VCaP (cell line): ENCODE measurements at regions not wholly inside any gene's neighbourhood (a gene's known extent, or its start where the extent isn't known, plus 50 kb on each side); places are given as distances from the start of the nearest gene placed in this dataset.

Source experiments
- H3K27ac ChIP-seq: fragments of 450-650 bp; 2 replicates; pipeline ENCODE4 v1.5.1; 2017
- TF ChIP-seq, protein P1 (sequence below): fragments of 450-650 bp; conservative IDR thresholded peaks from 2 replicates; pipeline ENCODE4 v1.5.1; 2017; ENCODE audit warnings: mild to moderate bottlenecking, moderate library complexity

DNA sequence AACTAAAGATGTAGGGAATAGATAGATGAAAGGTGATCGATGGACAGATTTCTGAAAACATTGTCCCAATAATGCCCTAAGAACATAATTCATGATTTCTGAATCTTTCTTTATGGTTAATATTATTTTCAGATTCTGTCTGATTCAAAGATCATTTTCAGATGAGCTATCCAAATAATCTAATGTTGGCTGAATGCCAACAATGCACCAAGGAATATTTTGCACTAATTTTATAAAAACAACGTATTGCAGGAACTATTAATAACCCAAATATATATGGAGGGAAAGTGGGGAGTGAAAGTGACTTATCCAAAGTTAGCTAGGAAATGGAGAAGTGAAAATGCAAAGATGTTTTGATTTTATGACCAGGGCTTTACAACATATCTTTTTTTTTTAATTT, 1675.5 kb downstream of the STIM2 start:
- TF ChIP-seq, protein P1, sequence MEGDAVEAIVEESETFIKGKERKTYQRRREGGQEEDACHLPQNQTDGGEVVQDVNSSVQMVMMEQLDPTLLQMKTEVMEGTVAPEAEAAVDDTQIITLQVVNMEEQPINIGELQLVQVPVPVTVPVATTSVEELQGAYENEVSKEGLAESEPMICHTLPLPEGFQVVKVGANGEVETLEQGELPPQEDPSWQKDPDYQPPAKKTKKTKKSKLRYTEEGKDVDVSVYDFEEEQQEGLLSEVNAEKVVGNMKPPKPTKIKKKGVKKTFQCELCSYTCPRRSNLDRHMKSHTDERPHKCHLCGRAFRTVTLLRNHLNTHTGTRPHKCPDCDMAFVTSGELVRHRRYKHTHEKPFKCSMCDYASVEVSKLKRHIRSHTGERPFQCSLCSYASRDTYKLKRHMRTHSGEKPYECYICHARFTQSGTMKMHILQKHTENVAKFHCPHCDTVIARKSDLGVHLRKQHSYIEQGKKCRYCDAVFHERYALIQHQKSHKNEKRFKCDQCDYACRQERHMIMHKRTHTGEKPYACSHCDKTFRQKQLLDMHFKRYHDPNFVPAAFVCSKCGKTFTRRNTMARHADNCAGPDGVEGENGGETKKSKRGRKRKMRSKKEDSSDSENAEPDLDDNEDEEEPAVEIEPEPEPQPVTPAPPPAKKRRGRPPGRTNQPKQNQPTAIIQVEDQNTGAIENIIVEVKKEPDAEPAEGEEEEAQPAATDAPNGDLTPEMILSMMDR = no peak
- H3K27ac ChIP-seq = no peak overlapping the region

DNA sequence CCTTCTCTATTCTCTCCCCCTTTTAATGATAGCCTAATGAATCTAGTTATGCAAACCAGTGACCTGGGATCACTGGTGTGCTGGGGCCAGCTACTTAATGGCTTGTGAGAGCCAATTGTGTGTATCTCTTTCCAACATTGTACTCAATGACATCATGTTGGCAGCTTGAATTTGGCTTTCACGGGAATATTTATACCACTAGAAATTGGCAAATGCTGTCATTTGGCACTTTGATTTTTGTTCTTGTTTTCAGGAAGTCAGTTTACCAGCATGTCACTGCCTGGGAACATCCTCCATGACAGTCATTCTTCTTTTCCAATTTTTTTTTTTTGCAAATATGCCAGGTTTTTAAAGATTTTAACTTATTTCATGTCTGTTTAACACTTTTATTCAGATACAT, 1685.3 kb downstream of the STIM2 start:
- TF ChIP-seq, protein P1 = no peak
- H3K27ac ChIP-seq = no peak overlapping the region

GRCh38 chr4:28548136-28548535, 1687.5 kb downstream of the STIM2 start:
- no peak overlapping the region for H3K27ac ChIP-seq
- TF ChIP-seq, protein P1 = no peak

DNA sequence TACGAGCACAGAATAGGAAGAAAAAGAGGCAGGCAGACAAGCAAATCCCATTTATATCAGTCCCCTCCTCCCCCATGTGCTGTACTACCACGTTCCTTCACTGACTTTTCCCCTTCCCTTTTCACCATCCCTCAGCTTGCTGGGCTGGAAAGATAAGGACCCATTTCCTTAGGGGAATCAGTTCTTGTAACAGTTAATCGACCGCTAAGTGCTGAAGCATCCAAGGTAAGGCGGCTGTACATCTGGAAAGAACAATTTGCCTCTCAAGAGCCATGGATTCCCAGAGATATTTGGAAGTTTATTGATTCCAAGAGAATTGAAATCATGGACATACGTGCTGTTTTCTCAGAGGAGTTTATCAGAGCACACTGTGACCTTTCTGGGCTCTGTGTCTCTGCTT, 1688.0 kb downstream of the STIM2 start:
- H3K27ac ChIP-seq = no peak overlapping the region
- TF ChIP-seq, protein P1 = no peak

- no peak overlapping the region for H3K27ac ChIP-seq
- TF ChIP-seq, protein P1 = no peak
Measured at GRCh38 chr4:28555866-28556265, 1695.2 kb downstream of the STIM2 start.

DNA sequence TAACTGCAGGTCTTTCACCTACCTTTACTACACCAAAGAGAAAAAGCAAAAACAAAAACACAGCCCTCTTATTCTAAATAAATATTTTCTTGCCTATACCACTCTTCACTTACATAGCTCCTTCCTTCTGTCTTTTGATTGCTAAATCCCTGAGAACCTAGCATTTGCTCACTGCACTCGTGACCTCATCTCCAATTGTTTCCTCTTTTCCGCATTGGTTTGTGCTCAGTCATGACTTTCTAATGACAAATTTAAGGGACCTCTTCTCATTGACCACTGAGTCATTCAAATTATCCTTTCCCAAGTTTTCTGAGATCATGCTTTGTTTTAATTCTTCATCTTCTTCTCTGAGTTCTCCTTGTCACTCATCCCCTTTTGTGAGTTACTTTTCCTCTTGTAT, 1697.1 kb downstream of the STIM2 start:
- TF ChIP-seq, protein P1 = no peak
- H3K27ac ChIP-seq = no peak overlapping the region

DNA sequence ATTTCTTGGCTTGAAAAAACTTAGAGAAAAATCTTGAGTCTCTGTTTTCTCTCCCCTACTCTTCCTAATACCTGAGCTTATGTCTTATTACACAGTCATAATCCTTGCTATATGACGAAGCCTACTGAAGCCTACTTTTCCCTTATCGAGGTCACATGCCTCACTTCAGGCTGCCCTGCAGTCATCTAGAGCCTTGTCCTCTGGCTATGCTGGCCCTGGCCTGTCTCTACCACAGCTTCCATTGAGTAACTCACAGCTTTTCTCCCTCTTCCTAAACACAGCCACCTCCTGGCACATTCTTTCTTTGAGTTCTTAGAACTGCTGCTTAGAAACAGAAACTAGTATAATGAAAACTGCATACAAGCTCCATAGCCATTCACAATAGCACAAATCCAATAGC, 1698.3 kb downstream of the STIM2 start:
- TF ChIP-seq, protein P1 = no peak
- no peak overlapping the region for H3K27ac ChIP-seq

DNA sequence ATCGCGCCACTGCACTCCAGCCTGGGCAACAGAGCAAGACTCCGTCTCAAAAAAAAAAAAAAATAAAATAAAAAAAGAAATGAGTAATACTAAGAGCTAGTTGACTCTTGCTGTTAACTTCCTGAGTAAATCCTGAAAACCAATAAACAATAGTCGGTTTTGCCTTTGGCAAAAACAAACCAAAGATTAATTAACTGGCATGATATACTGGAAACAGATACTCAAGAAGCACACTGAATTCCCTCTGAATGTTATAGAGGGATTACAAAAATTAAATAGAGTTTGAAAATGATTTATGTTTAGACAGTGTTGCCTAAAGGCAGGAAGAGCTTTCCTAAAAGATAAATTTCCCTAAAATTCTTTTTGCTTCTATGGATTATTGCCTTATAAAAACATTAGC, 1702.3 kb downstream of the STIM2 start:
- no peak overlapping the region for H3K27ac ChIP-seq
- TF ChIP-seq, protein P1 = no peak
